Hepatocyte (in vitro differentiated cells): ENCODE measurements at regions not wholly inside any gene's neighbourhood (a gene's known extent, or its start where the extent isn't known, plus 50 kb on each side); places are given as distances from the start of the nearest gene placed in this dataset.

ENCODE experiments used
- DNase-seq: peaks from one replicate; pipeline ENCODE4 v3.0.0-alpha.2; 2016; ENCODE audit warnings: low spot score
- H2AFZ ChIP-seq: fragments of 200-600 bp; sonication (generic); 2 replicates; pipeline ENCODE4 v1.6.0; 2016; ENCODE audit warnings: antibody characterized with exemption, mild to moderate bottlenecking
- H3K27ac ChIP-seq: fragments of 200-600 bp; sonication (generic); 2 replicates; pipeline ENCODE4 v1.5.1; 2016; ENCODE audit warnings: mild to moderate bottlenecking
- H3K27me3 ChIP-seq: fragments of 200-600 bp; sonication (generic); 2 replicates; pipeline ENCODE4 v1.6.1; 2016
- H3K36me3 ChIP-seq: fragments of 200-600 bp; sonication (generic); replicated peaks from 2 replicates; pipeline ENCODE4 v1.5.1; 2016; ENCODE audit warnings: low read depth; ENCODE audit not compliant: insufficient read depth
- H3K4me1 ChIP-seq: fragments of 200-600 bp; sonication (generic); 2 replicates; pipeline ENCODE4 v1.5.1; 2016; ENCODE audit warnings: mild to moderate bottlenecking, moderate library complexity; ENCODE audit not compliant: insufficient read depth
- H3K4me2 ChIP-seq: fragments of 200-600 bp; sonication (generic); 2 replicates; pipeline ENCODE4 v1.6.0; 2016
- H3K4me3 ChIP-seq: fragments of 200-600 bp; sonication (generic); 2 replicates; pipeline ENCODE4 v1.5.1; 2016; ENCODE audit warnings: mild to moderate bottlenecking
- H3K79me2 ChIP-seq: fragments of 200-600 bp; sonication (generic); 2 replicates; pipeline ENCODE4 v1.6.0; 2017; ENCODE audit warnings: mild to moderate bottlenecking
- H3K9me2 ChIP-seq: fragments of 200-600 bp; sonication (generic); replicated peaks from 2 replicates; pipeline ENCODE4 v1.6.0; 2017; ENCODE audit warnings: mild to moderate bottlenecking; ENCODE audit not compliant: insufficient read depth
- H3K9me3 ChIP-seq: fragments of 200-600 bp; sonication (generic); 2 replicates; pipeline ENCODE4 v1.5.1; 2016; ENCODE audit warnings: low read depth, mild to moderate bottlenecking
- H4K20me1 ChIP-seq: fragments of 200-600 bp; sonication (generic); 2 replicates; pipeline ENCODE4 v1.6.0; 2016; ENCODE audit warnings: mild to moderate bottlenecking; ENCODE audit not compliant: insufficient read depth, poor library complexity, severe bottlenecking
- EZH2 ChIP-seq: fragments of 200-600 bp; sonication (generic); IDR thresholded peaks from 2 replicates; pipeline ENCODE4 v1.6.1; 2016; ENCODE audit warnings: antibody characterized with exemption, mild to moderate bottlenecking, borderline replicate concordance
- EZH2phosphoT487 ChIP-seq: fragments of 200-600 bp; sonication (generic); IDR thresholded peaks from one replicate; pipeline ENCODE4 v1.6.1; 2018; ENCODE audit warnings: antibody characterized with exemption, mild to moderate bottlenecking, low read depth, moderate library complexity; ENCODE audit not compliant: unreplicated experiment, severe bottlenecking
- WGBS: methylation state at CpG from one replicate; pipeline ENCODE4 v1.1.6; 2016; ENCODE audit warnings: low lambda C conversion rate; ENCODE audit errors: missing lambda C conversion rate; 5-methylcytosine and 5-hydroxymethylcytosine counted together
- TF ChIP-seq, protein P1 (sequence below): fragments of 200-600 bp; sonication (generic); IDR thresholded peaks from 2 replicates; pipeline ENCODE4 v1.5.1; 2016; ENCODE audit warnings: antibody characterized with exemption, mild to moderate bottlenecking; ENCODE audit not compliant: poor library complexity

DNA sequence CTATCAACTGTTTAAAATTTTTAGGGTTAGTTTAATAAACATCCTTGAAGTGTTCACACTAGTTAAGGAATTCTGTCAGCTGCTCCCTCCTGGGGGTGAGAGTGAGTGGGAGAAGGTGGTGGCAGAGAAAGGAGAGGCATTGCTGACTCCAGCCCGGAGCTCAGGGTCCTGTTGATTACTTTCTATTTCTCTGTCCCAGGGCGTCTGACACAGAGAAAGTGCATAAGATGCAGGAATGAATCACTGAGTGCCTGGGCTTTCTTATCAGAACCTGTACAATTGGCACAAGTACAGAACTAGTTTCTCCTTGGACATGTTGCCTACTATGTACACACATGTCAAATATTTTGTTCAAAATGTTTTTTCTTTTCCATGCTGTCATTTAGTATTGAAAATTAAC is 410.8 kb upstream of the COBL start:
- H3K4me1 ChIP-seq, result no peaks in the 10 kb centered on the region
- no peak overlapping the region for H3K27ac ChIP-seq
- H3K9me2 ChIP-seq, result no peaks in the 10 kb centered on the region
- H3K27me3 ChIP-seq, result no peaks in the 10 kb centered on the region
- 34% methylated on average over 2 of the region's 2 CpGs for WGBS
- TF ChIP-seq EZH2phosphoT487 (no peak), EZH2 (no peak)
- TF ChIP-seq, protein P1, sequence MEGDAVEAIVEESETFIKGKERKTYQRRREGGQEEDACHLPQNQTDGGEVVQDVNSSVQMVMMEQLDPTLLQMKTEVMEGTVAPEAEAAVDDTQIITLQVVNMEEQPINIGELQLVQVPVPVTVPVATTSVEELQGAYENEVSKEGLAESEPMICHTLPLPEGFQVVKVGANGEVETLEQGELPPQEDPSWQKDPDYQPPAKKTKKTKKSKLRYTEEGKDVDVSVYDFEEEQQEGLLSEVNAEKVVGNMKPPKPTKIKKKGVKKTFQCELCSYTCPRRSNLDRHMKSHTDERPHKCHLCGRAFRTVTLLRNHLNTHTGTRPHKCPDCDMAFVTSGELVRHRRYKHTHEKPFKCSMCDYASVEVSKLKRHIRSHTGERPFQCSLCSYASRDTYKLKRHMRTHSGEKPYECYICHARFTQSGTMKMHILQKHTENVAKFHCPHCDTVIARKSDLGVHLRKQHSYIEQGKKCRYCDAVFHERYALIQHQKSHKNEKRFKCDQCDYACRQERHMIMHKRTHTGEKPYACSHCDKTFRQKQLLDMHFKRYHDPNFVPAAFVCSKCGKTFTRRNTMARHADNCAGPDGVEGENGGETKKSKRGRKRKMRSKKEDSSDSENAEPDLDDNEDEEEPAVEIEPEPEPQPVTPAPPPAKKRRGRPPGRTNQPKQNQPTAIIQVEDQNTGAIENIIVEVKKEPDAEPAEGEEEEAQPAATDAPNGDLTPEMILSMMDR, result no peak
- H3K9me3 ChIP-seq, result no peaks in the 10 kb centered on the region
- H3K36me3 ChIP-seq, result no peaks in the 10 kb centered on the region
- H3K79me2 ChIP-seq, result no peaks in the 10 kb centered on the region
- no peaks in the 10 kb centered on the region for H4K20me1 ChIP-seq
- no peak overlapping the region for H2AFZ ChIP-seq
- H3K4me3 ChIP-seq, result no peak overlapping the region
- DNase-seq, result peak; percentile 15
- H3K4me2 ChIP-seq, result no peak overlapping the region

DNA sequence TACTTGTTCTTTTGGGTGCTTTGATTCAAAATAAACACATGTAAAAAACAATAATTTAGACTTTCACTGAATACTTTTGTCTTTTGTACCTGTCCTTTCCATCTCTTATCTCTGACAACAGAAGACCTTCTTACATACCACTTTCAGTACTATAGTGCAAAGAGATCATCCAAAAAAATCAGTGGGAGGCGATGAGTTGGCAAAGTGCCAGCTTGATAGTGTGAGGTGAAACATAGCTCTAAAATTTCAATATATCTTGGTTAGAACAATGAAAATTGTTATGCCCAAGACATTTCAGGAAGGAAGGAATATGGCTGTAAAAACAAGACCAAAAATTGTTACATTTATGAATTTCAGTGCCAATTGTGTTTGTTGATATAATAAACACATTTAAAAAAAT is 390.2 kb upstream of the COBL start:
- H3K9me2 ChIP-seq, result no peaks in the 10 kb centered on the region
- no peaks in the 10 kb centered on the region for H3K79me2 ChIP-seq
- 73% methylated on average over 1 of the region's 1 CpG for WGBS
- no peaks in the 10 kb centered on the region for H4K20me1 ChIP-seq
- H3K4me3 ChIP-seq, result no peak overlapping the region
- no peaks in the 10 kb centered on the region for H3K27me3 ChIP-seq
- no peak overlapping the region for H3K27ac ChIP-seq
- no peaks in the 10 kb centered on the region for H3K36me3 ChIP-seq
- DNase-seq, result no peak
- no peak overlapping the region for H2AFZ ChIP-seq
- H3K4me2 ChIP-seq, result no peak overlapping the region
- no peaks in the 10 kb centered on the region for H3K9me3 ChIP-seq
- TF ChIP-seq EZH2phosphoT487 (no peak), EZH2 (no peak)
- TF ChIP-seq, protein P1, result no peak
- H3K4me1 ChIP-seq, result no peaks in the 10 kb centered on the region

DNA sequence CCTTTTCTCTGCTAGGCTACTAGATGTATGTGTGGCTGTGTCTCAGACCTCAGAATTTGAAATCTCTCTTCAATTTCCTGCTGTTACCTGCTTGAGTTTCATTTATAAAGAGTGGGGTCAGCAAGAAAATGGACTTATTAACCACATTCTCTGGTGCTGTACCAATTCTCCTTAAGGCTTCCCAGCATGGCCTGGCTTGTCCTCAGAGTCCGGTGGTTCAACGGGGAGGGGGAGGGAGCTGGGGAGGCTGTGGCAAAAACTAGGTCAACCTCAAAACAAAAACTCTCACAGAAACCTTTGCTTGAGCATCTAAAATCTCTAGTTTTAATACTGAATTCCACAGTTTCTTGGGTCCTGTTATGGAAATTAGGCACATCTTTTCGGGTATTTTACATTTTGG is 389.1 kb upstream of the COBL start:
- H3K36me3 ChIP-seq, result no peaks in the 10 kb centered on the region
- no peaks in the 10 kb centered on the region for H3K27me3 ChIP-seq
- no peak for TF ChIP-seq EZH2phosphoT487
- TF ChIP-seq, protein P1, result no peak
- TF ChIP-seq EZH2, result no peak
- H4K20me1 ChIP-seq, result no peaks in the 10 kb centered on the region
- no peaks in the 10 kb centered on the region for H3K9me3 ChIP-seq
- H3K4me2 ChIP-seq, result no peak overlapping the region
- 75% methylated on average over 3 of the region's 3 CpGs for WGBS
- H3K4me3 ChIP-seq, result no peak overlapping the region
- no peaks in the 10 kb centered on the region for H3K4me1 ChIP-seq
- no peaks in the 10 kb centered on the region for H3K79me2 ChIP-seq
- no peaks in the 10 kb centered on the region for H3K9me2 ChIP-seq
- H2AFZ ChIP-seq, result no peak overlapping the region
- no peak for DNase-seq
- H3K27ac ChIP-seq, result no peak overlapping the region

DNA sequence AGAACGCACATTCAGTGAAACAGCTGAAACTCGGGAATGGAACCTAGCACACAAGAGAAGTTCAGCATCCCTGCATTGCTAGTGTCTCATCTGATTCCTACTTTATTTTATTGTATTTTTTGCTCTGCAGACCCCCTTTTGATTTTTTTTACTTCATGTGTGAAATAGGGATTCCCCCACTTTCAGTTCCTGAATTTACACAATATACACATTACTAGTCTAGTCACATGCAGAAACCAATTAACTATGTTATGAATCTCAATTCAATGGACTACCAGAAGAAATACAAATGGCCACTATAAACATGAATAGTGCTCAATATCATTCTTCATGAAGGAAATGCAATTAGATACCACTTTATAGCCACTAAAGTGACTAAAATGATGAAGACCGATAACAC is 386.1 kb upstream of the COBL start:
- Histone ChIP-seq H3K79me2 (no peaks in the 10 kb centered on the region), H3K4me2 (no peak overlapping the region), H3K4me3 (no peak overlapping the region), H3K9me3 (no peaks in the 10 kb centered on the region), H3K27ac (no peak overlapping the region), H2AFZ (no peak overlapping the region), H4K20me1 (no peaks in the 10 kb centered on the region), H3K27me3 (no peaks in the 10 kb centered on the region), H3K36me3 (no peaks in the 10 kb centered on the region), H3K4me1 (no peaks in the 10 kb centered on the region), H3K9me2 (no peaks in the 10 kb centered on the region)
- DNase-seq, result no peak
- TF ChIP-seq, protein P1, result no peak
- 97% methylated on average over 3 of the region's 3 CpGs for WGBS
